MM.1S (cell line): ENCODE measurements at regions not wholly inside any gene's neighbourhood (a gene's known extent, or its start where the extent isn't known, plus 50 kb on each side); places are given as distances from the start of the nearest gene placed in this dataset.

Experiments
- DNase-seq: peaks from one replicate; pipeline ENCODE4 v3.0.0-alpha.2; 2015
- H2AFZ ChIP-seq: fragments of 300-600 bp; sonication (generic); 2 replicates; pipeline ENCODE4 v1.6.0; 2016; ENCODE audit warnings: antibody characterized with exemption, low read length
- H3F3A ChIP-seq: fragments of 300-600 bp; sonication (generic); 2 replicates; pipeline ENCODE4 v1.6.1; 2016; ENCODE audit warnings: mild to moderate bottlenecking, antibody characterized with exemption, low read length, moderate library complexity, mixed read lengths; ENCODE audit not compliant: insufficient read depth
- H3K27ac ChIP-seq: fragments of 300-600 bp; sonication (generic); 2 replicates; pipeline ENCODE4 v1.5.1; 2016; ENCODE audit warnings: mild to moderate bottlenecking, low read length
- H3K27me3 ChIP-seq: fragments of 300-600 bp; sonication (generic); replicated peaks from 2 replicates; pipeline ENCODE4 v1.6.0; 2016; ENCODE audit warnings: low read length; ENCODE audit not compliant: insufficient read depth
- H3K36me3 ChIP-seq: fragments of 300-600 bp; sonication (generic); replicated peaks from 2 replicates; pipeline ENCODE4 v1.6.1; 2016; ENCODE audit warnings: mild to moderate bottlenecking, low read length, mixed read lengths; ENCODE audit not compliant: insufficient read depth
- H3K4me1 ChIP-seq: fragments of 300-600 bp; sonication (generic); 2 replicates; pipeline ENCODE4 v1.6.1; 2016; ENCODE audit warnings: low read length, mixed read lengths
- H3K4me2 ChIP-seq: fragments of 300-600 bp; sonication (generic); 2 replicates; pipeline ENCODE4 v1.6.0; 2016; ENCODE audit warnings: low read depth, low read length
- H3K4me3 ChIP-seq: fragments of 300-600 bp; sonication (generic); 2 replicates; pipeline ENCODE4 v1.5.1; 2016; ENCODE audit warnings: low read length, mixed read lengths
- H3K79me2 ChIP-seq: fragments of 300-600 bp; sonication (generic); 2 replicates; pipeline ENCODE4 v1.6.1; 2016; ENCODE audit warnings: mixed run types, low read length, mixed read lengths
- H3K9ac ChIP-seq: fragments of 300-600 bp; sonication (generic); 2 replicates; pipeline ENCODE4 v1.6.1; 2016; ENCODE audit warnings: low read length, mixed read lengths
- H3K9me2 ChIP-seq: fragments of 300-600 bp; sonication (generic); replicated peaks from 2 replicates; pipeline ENCODE4 v1.6.1; 2016; ENCODE audit warnings: mild to moderate bottlenecking, low read length, mixed read lengths; ENCODE audit not compliant: insufficient read depth
- H3K9me3 ChIP-seq: fragments of 300-600 bp; sonication (generic); replicated peaks from 2 replicates; pipeline ENCODE4 v1.6.1; 2016; ENCODE audit warnings: mild to moderate bottlenecking, low read length, mixed read lengths; ENCODE audit not compliant: insufficient read depth
- H4K20me1 ChIP-seq: fragments of 300-600 bp; sonication (generic); 2 replicates; pipeline ENCODE4 v1.6.1; 2016; ENCODE audit warnings: mild to moderate bottlenecking, low read length, moderate library complexity, mixed read lengths; ENCODE audit not compliant: insufficient read depth
- EZH2 ChIP-seq: fragments of 300-600 bp; sonication (generic); optimal IDR thresholded peaks from 2 replicates; pipeline ENCODE3; 2017; ENCODE audit warnings: low read depth, mild to moderate bottlenecking, antibody characterized with exemption, low read length, mixed read lengths
- EZH2phosphoT487 ChIP-seq: fragments of 300-600 bp; sonication (generic); IDR thresholded peaks from 2 replicates; pipeline ENCODE4 v1.6.1; 2018; ENCODE audit warnings: antibody characterized with exemption, low read length
- TF ChIP-seq, protein P1 (sequence below): fragments of 300-600 bp; sonication (generic); IDR thresholded peaks from 2 replicates; pipeline ENCODE4 v1.5.1; 2016; ENCODE audit warnings: antibody characterized with exemption, low read length, mixed read lengths

DNA sequence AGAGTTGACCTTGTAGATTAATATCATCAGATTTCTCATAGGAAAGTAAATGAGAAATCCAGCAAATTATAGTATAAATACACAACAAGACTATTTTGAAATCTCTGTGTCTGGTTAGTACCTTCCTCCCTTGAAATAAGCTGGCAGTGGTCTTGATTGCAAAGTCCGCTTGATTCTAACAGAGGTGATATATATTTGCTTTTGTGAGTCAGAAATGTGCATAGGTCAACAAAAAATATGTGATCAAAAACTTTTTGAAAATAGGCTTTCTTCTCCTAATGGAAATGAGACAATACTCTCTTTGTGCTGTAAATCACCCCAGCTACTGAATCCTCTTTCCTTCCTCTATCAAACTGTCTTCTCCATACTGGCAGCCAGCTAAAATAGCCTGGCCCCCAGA lies 749.2 kb upstream of the CDH10 start:
- TF ChIP-seq, protein P1, sequence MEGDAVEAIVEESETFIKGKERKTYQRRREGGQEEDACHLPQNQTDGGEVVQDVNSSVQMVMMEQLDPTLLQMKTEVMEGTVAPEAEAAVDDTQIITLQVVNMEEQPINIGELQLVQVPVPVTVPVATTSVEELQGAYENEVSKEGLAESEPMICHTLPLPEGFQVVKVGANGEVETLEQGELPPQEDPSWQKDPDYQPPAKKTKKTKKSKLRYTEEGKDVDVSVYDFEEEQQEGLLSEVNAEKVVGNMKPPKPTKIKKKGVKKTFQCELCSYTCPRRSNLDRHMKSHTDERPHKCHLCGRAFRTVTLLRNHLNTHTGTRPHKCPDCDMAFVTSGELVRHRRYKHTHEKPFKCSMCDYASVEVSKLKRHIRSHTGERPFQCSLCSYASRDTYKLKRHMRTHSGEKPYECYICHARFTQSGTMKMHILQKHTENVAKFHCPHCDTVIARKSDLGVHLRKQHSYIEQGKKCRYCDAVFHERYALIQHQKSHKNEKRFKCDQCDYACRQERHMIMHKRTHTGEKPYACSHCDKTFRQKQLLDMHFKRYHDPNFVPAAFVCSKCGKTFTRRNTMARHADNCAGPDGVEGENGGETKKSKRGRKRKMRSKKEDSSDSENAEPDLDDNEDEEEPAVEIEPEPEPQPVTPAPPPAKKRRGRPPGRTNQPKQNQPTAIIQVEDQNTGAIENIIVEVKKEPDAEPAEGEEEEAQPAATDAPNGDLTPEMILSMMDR = no peak
- TF ChIP-seq EZH2phosphoT487 (no peak), EZH2 (no peak)
- Histone ChIP-seq H3K9me2 (no peaks in the 10 kb centered on the region), H3K36me3 (no peaks in the 10 kb centered on the region), H3K9me3 (no peaks in the 10 kb centered on the region), H3K4me1 (no peaks in the 10 kb centered on the region), H2AFZ (no peak overlapping the region), H4K20me1 (no peaks in the 10 kb centered on the region), H3K27me3 (no peaks in the 10 kb centered on the region), H3F3A (no peaks in the 10 kb centered on the region), H3K27ac (no peak overlapping the region), H3K9ac (no peak overlapping the region), H3K4me3 (no peak overlapping the region), H3K79me2 (no peaks in the 10 kb centered on the region), H3K4me2 (no peak overlapping the region)
- DNase-seq = no peak

DNA sequence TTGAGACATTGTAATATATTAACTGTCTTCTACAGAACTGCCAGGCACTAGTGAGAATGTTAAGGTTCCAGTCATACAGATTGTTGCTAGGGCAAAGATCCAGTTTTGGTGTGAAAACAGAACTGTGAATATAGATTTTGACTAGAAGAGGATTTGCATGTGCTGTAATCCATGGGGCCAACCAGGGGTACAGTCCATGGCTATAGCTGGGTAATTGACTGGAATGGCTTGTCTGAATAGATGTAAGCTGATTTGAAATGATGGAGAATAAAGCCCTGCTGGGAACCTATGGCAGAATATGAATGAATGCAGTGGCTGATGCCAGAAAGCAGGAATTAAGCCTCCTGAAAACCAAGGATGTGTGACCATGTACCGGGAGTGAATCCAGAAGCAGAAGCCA lies 748.5 kb upstream of the CDH10 start:
- Histone ChIP-seq H3K4me3 (no peak overlapping the region), H3K9me2 (no peaks in the 10 kb centered on the region), H3K79me2 (no peaks in the 10 kb centered on the region), H3K9me3 (no peaks in the 10 kb centered on the region), H3K36me3 (no peaks in the 10 kb centered on the region), H3K9ac (no peak overlapping the region), H3K27me3 (no peaks in the 10 kb centered on the region), H3K27ac (no peak overlapping the region), H3K4me1 (no peaks in the 10 kb centered on the region), H2AFZ (no peak overlapping the region), H4K20me1 (no peaks in the 10 kb centered on the region), H3F3A (no peaks in the 10 kb centered on the region), H3K4me2 (no peak overlapping the region)
- DNase-seq = no peak
- TF ChIP-seq, protein P1 = no peak
- TF ChIP-seq EZH2 (no peak), EZH2phosphoT487 (no peak)

DNA sequence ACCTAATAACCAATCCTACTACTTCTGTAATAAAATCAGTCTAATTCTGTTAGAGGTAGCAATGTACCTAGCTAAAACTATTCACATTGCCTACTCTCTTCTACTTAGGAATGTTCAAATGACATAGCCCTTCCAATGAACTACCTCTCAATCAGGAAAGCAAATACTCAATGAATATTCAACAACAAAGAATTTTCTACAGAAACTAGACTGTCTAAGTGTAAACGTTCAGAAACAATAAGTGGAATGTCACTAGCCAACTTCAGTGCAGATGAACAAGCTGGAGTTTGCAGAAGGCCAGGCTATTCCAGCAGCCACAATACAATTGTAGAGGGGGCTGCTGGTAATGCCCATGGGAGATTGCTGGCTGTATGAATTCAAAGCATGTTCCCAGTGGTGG lies 743.2 kb upstream of the CDH10 start:
- H3K4me1 ChIP-seq = no peaks in the 10 kb centered on the region
- TF ChIP-seq, protein P1 = no peak
- no peak for TF ChIP-seq EZH2phosphoT487
- no peak for TF ChIP-seq EZH2

More for the DNA sequence above, 743.2 kb upstream of the CDH10 start:
- Histone ChIP-seq H2AFZ (no peak overlapping the region), H3K4me3 (no peak overlapping the region), H3F3A (no peaks in the 10 kb centered on the region), H3K79me2 (no peaks in the 10 kb centered on the region), H3K9me3 (no peaks in the 10 kb centered on the region), H3K4me2 (no peak overlapping the region), H3K27ac (no peak overlapping the region), H3K36me3 (no peaks in the 10 kb centered on the region), H3K9ac (no peak overlapping the region), H4K20me1 (no peaks in the 10 kb centered on the region), H3K9me2 (no peaks in the 10 kb centered on the region), H3K27me3 (no peaks in the 10 kb centered on the region)
- no peak for DNase-seq
